ENCODE measurements at regions not wholly inside any gene's neighbourhood (a gene's known extent, or its start where the extent isn't known, plus 50 kb on each side); places are given as distances from the start of the nearest gene placed in this dataset.

DNA sequence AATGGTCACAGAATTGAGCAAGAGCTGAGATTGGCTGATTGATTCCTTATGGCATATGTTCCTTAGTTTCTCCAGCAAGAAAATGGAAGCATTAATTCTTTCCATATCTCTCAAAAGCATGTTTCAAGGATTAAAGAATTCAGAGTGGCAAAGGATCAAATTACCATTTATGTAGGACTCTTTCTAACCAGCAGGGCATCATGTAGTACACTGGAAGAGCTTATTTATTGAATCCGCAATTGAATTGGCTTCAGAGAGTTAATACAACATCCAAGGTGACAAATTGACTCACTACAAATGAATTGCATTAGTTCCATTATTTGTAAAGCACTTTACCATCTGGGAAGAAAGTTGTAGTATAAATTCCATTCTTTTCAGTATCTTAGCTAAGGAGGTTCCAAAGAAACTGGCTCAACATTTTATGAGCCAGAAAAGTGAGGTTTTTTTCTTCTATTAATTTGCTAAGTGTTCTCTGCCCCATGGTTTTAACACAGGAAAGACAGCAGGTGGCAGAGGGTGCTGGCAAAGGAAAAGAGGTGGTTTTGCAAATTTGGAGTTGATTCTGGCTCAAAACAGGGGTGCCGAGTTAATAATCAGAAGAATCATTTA is 409.9 kb downstream of the MTX2 start:
- Histone ChIP-seq H2AFZ (ENCODE audit: low read length) (no peak overlapping the region), H3K4me3 (ENCODE audit: low read length) (no peak overlapping the region), H3K9me2 (replicated peaks; ENCODE audit: low read length) (no peaks in the 10 kb centered on the region), H3K4me1 (ENCODE audit: insufficient read depth, low read length) (no peaks in the 10 kb centered on the region), H3K27ac (ENCODE audit: low read length) (no peak overlapping the region), H3K9ac (ENCODE audit: low read length) (no peak overlapping the region), H3K9me3 (ENCODE audit: low read length) (no peaks in the 10 kb centered on the region), H3K79me2 (ENCODE audit: low read length) (no peaks in the 10 kb centered on the region), H3K36me3 (ENCODE audit: low read depth, low read length) (no peaks in the 10 kb centered on the region), H3K4me2 (ENCODE audit: low read length) (no peak overlapping the region), H4K20me1 (ENCODE audit: low read length) (no peaks in the 10 kb centered on the region), H3K27me3 (ENCODE audit: low read length) (peaks cover 42% of the 10 kb centered on the region), H3F3A (ENCODE audit: low read length, unreplicated experiment) (no peaks in the 10 kb centered on the region)
- ChIA-PET CTCF (no interaction called here), POLR2A (ENCODE audit: unreplicated experiment) (no interaction called here)
- intact Hi-C loops (cut with micrococcal nuclease) = no loop called here
- no peak for DNase-seq
- TF ChIP-seq EZH2 (IDR thresholded peaks at IDR 0.05; ENCODE audit: low read length, unreplicated experiment) = no peak
- no peak for TF ChIP-seq EZH2phosphoT487 (IDR thresholded peaks at IDR 0.05; ENCODE audit: borderline replicate concordance, low read length)
- TF ChIP-seq, protein P1, sequence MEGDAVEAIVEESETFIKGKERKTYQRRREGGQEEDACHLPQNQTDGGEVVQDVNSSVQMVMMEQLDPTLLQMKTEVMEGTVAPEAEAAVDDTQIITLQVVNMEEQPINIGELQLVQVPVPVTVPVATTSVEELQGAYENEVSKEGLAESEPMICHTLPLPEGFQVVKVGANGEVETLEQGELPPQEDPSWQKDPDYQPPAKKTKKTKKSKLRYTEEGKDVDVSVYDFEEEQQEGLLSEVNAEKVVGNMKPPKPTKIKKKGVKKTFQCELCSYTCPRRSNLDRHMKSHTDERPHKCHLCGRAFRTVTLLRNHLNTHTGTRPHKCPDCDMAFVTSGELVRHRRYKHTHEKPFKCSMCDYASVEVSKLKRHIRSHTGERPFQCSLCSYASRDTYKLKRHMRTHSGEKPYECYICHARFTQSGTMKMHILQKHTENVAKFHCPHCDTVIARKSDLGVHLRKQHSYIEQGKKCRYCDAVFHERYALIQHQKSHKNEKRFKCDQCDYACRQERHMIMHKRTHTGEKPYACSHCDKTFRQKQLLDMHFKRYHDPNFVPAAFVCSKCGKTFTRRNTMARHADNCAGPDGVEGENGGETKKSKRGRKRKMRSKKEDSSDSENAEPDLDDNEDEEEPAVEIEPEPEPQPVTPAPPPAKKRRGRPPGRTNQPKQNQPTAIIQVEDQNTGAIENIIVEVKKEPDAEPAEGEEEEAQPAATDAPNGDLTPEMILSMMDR (conservative IDR thresholded peaks at IDR 0.05; ENCODE audit: low read depth, low read length) = no peak
- no peak for ATAC-seq
- BruUV-seq (replicated peaks) = no TSS peak

DNA sequence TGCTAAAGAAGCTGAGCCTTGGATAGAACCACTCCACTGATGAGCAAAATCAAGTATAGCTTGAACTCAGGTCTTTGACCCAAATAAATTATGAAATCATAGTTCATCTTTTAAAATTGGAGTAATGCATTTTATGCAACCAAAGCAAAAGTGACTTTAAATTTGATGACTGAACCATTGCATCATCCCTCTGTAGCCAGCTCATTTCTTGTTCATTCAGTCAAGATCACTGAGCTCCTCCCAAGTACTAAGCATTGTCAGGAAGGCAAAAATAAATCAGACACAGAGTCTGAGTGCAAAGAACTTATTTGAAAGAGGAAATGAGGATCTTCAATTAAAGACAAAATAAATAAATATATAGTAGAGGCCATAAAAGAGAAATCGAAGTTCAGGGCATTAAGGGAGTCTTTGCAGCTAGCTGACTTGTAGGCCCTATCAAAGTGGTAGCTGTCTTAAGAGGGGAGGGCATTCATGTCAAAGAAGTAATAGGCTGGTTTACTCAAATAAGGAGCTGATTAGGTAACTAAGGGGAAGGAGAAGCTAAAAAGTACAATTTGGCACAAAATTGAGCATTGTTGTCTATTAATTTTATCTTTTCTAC is 411.8 kb downstream of the MTX2 start:
- Histone ChIP-seq H3K9me2 (replicated peaks; ENCODE audit: low read length) (no peaks in the 10 kb centered on the region), H3K4me3 (ENCODE audit: low read length) (no peak overlapping the region), H2AFZ (ENCODE audit: low read length) (no peak overlapping the region), H3K4me1 (ENCODE audit: insufficient read depth, low read length) (no peaks in the 10 kb centered on the region), H3K79me2 (ENCODE audit: low read length) (no peaks in the 10 kb centered on the region), H3K36me3 (ENCODE audit: low read depth, low read length) (no peaks in the 10 kb centered on the region), H3K9me3 (ENCODE audit: low read length) (no peaks in the 10 kb centered on the region), H3K27ac (ENCODE audit: low read length) (no peak overlapping the region), H3F3A (ENCODE audit: low read length, unreplicated experiment) (no peaks in the 10 kb centered on the region), H3K27me3 (ENCODE audit: low read length) (peaks cover 58% of the 10 kb centered on the region), H4K20me1 (ENCODE audit: low read length) (no peaks in the 10 kb centered on the region), H3K4me2 (ENCODE audit: low read length) (no peak overlapping the region), H3K9ac (ENCODE audit: low read length) (no peak overlapping the region)
- ATAC-seq = no peak
- intact Hi-C loops (cut with micrococcal nuclease) = no loop called here
- ChIA-PET POLR2A (ENCODE audit: unreplicated experiment) (no interaction called here), CTCF (interaction anchor here (1.0 kb wide), 1 partner anchor 133 kb away, joined by 9 read pairs; no protein-coding TSS in a partner anchor)
- no peak for DNase-seq
- BruUV-seq (replicated peaks) = no TSS peak
- TF ChIP-seq, protein P1 (conservative IDR thresholded peaks at IDR 0.05; ENCODE audit: low read depth, low read length) = no peak
- TF ChIP-seq EZH2 (IDR thresholded peaks at IDR 0.05; ENCODE audit: low read length, unreplicated experiment) (no peak), EZH2phosphoT487 (IDR thresholded peaks at IDR 0.05; ENCODE audit: borderline replicate concordance, low read length) (no peak)

DNA sequence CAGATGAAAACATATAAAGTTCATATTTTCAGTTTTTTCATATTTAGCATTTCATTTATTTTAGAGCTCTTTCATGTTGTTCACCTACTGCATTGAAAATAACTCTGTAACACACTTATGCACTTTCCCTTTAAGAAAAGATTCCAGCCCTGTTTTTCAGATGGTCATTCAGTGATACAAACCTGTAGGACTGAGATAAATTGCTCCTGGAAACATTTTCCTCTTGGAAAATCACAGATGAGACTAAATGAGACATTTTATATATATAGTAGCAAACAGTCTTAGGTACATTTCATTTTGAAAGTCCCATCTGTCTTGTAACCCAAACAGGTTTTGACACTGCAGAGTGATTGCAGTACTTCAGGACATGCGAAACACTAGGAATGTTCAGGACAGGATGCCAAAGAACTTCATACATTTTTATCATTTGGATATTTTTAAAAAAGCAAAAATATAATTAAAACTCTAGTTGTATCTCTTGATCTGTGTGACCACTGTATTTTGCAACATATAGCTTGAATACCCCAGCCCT is 412.4 kb downstream of the MTX2 start:
- no peak overlapping the region for H2AFZ ChIP-seq (ENCODE audit: low read length)
- H4K20me1 ChIP-seq (ENCODE audit: low read length) = no peaks in the 10 kb centered on the region
- no peak overlapping the region for H3K9ac ChIP-seq (ENCODE audit: low read length)
- intact Hi-C loops (cut with micrococcal nuclease) = no loop called here
- DNase-seq = no peak
- no peaks in the 10 kb centered on the region for H3K79me2 ChIP-seq (ENCODE audit: low read length)
- ATAC-seq = no peak
- no peak overlapping the region for H3K4me3 ChIP-seq (ENCODE audit: low read length)
- POLR2A ChIA-PET (ENCODE audit: unreplicated experiment) = no interaction called here
- no TSS peak for BruUV-seq (replicated peaks)
- peaks cover 64% of the 10 kb centered on the region for H3K27me3 ChIP-seq (ENCODE audit: low read length)
- CTCF ChIA-PET = no interaction called here
- no peaks in the 10 kb centered on the region for H3K4me1 ChIP-seq (ENCODE audit: insufficient read depth, low read length)
- H3K9me3 ChIP-seq (ENCODE audit: low read length) = no peaks in the 10 kb centered on the region
- no peaks in the 10 kb centered on the region for H3F3A ChIP-seq (ENCODE audit: low read length, unreplicated experiment)
- H3K4me2 ChIP-seq (ENCODE audit: low read length) = no peak overlapping the region
- H3K36me3 ChIP-seq (ENCODE audit: low read depth, low read length) = no peaks in the 10 kb centered on the region
- H3K27ac ChIP-seq (ENCODE audit: low read length) = no peak overlapping the region
- TF ChIP-seq EZH2 (IDR thresholded peaks at IDR 0.05; ENCODE audit: low read length, unreplicated experiment) = no peak
- TF ChIP-seq, protein P1 (conservative IDR thresholded peaks at IDR 0.05; ENCODE audit: low read depth, low read length) = no peak
- TF ChIP-seq EZH2phosphoT487 (IDR thresholded peaks at IDR 0.05; ENCODE audit: borderline replicate concordance, low read length) = no peak
- H3K9me2 ChIP-seq (replicated peaks; ENCODE audit: low read length) = no peaks in the 10 kb centered on the region
